GM23338 (cell line): ENCODE measurements at regions not wholly inside any gene's neighbourhood (a gene's known extent, or its start where the extent isn't known, plus 50 kb on each side); places are given as distances from the start of the nearest gene placed in this dataset.

Experiments
- ATAC-seq: fragments of 200-7000 bp; cut with Tn5 transposase; 3 replicates; pipeline ENCODE4 v1.9.1; 2020
- DNase-seq: peaks from one replicate; pipeline ENCODE4 v3.0.0-alpha.2; 2015; ENCODE audit warnings: low spot score
- H2AFZ ChIP-seq: fragments of 200-600 bp; sonication (generic); 2 replicates; pipeline ENCODE4 v1.8.0; 2016; ENCODE audit warnings: antibody characterized with exemption, mild to moderate bottlenecking, moderate library complexity
- H3F3A ChIP-seq: fragments of 200-600 bp; sonication (generic); replicated peaks from 2 replicates; pipeline ENCODE4 v1.8.0; 2017; ENCODE audit warnings: antibody characterized with exemption, mixed run types, low read depth
- H3K27ac ChIP-seq: fragments of 200-600 bp; sonication (generic); 2 replicates; pipeline ENCODE4 v1.6.1; 2016; ENCODE audit warnings: low read depth
- H3K27me3 ChIP-seq: fragments of 200-600 bp; sonication (generic); 2 replicates; pipeline ENCODE4 v1.8.0; 2016; ENCODE audit warnings: mild to moderate bottlenecking, mixed run types, moderate library complexity; ENCODE audit not compliant: insufficient read depth
- H3K36me3 ChIP-seq: fragments of 200-600 bp; sonication (generic); 2 replicates; pipeline ENCODE4 v1.8.0; 2016; ENCODE audit warnings: mild to moderate bottlenecking; ENCODE audit not compliant: insufficient read depth
- H3K4me1 ChIP-seq: fragments of 200-600 bp; sonication (generic); 2 replicates; pipeline ENCODE4 v1.8.0; 2016; ENCODE audit warnings: mild to moderate bottlenecking, moderate library complexity; ENCODE audit not compliant: insufficient read depth
- H3K4me2 ChIP-seq: fragments of 200-600 bp; sonication (generic); 2 replicates; pipeline ENCODE4 v1.7.1; 2017; ENCODE audit warnings: mixed run types
- H3K4me3 ChIP-seq: fragments of 200-600 bp; sonication (generic); 2 replicates; pipeline ENCODE4 v1.6.1; 2016; ENCODE audit warnings: mixed run types
- H3K79me2 ChIP-seq: fragments of 200-600 bp; sonication (generic); replicated peaks from 2 replicates; pipeline ENCODE4 v1.8.0; 2017; ENCODE audit warnings: mild to moderate bottlenecking; ENCODE audit not compliant: insufficient read depth
- H3K9me2 ChIP-seq: fragments of 200-600 bp; sonication (generic); 2 replicates; pipeline ENCODE4 v1.8.0; 2017; ENCODE audit not compliant: insufficient read depth
- H4K20me1 ChIP-seq: fragments of 200-600 bp; sonication (generic); replicated peaks from 2 replicates; pipeline ENCODE4 v1.8.0; 2017; ENCODE audit warnings: mild to moderate bottlenecking; ENCODE audit not compliant: insufficient read depth
- H3K27ac Mint-ChIP-seq: 2 replicates; pipeline ENCODE4 v1.8.0; 2020; ENCODE audit warnings: inconsistent platforms, mild to moderate bottlenecking, moderate library complexity, mixed read lengths
- H3K27me3 Mint-ChIP-seq: 3 replicates; pipeline ENCODE4 v1.8.0; 2022; ENCODE audit warnings: low read depth, mild to moderate bottlenecking, moderate library complexity, mixed read lengths, inconsistent platforms; ENCODE audit not compliant: insufficient read depth, poor library complexity
- H3K36me3 Mint-ChIP-seq: 3 replicates; pipeline ENCODE4 v1.8.0; 2021; ENCODE audit warnings: low read depth, mild to moderate bottlenecking, inconsistent platforms, moderate library complexity, mixed read lengths
- H3K4me1 Mint-ChIP-seq: 3 replicates; pipeline ENCODE4 v1.8.0; 2020; ENCODE audit warnings: mild to moderate bottlenecking, inconsistent platforms, mixed read lengths
- H3K4me3 Mint-ChIP-seq: 3 replicates; pipeline ENCODE4 v1.8.0; 2021; ENCODE audit warnings: moderate library complexity, mild to moderate bottlenecking, inconsistent platforms, mixed read lengths
- H3K9me3 Mint-ChIP-seq: 3 replicates; pipeline ENCODE4 v1.8.0; 2020; ENCODE audit warnings: moderate library complexity, mild to moderate bottlenecking, inconsistent platforms, mixed read lengths
- CREB1 ChIP-seq: fragments of 250-450 bp; sonication (Bioruptor Pico); IDR thresholded peaks from 2 replicates; pipeline ENCODE4 v1.5.0; 2020; ENCODE audit warnings: low read depth, mild to moderate bottlenecking, moderate library complexity
- CTCF ChIP-seq, 2 experiments: fragments of 200-600 bp in 1 of 2; sonication (generic) in 1 of 2; conservative IDR thresholded peaks; 2 replicates each; pipeline versions ENCODE4 v1.5.1 to v1.6.1; 2016 to 2017; ENCODE audit warnings: antibody characterized with exemption in 2 of 2, low read depth in 2 of 2, mild to moderate bottlenecking in 2 of 2, moderate library complexity in 1 of 2
- EZH2phosphoT487 ChIP-seq: fragments of 200-600 bp; sonication (generic); IDR thresholded peaks from one replicate; pipeline ENCODE4 v1.8.1; 2018; ENCODE audit warnings: antibody characterized with exemption; ENCODE audit not compliant: unreplicated experiment
- JUNB ChIP-seq: IDR thresholded peaks from one replicate; pipeline ENCODE4 v1.6.1; 2016; ENCODE audit warnings: antibody characterized with exemption; ENCODE audit not compliant: unreplicated experiment
- NANOG ChIP-seq: IDR thresholded peaks from 2 replicates; pipeline ENCODE4 v1.6.1; 2016; ENCODE audit warnings: antibody characterized with exemption, borderline replicate concordance
- POLR2AphosphoS5 ChIP-seq: IDR thresholded peaks from 2 replicates; pipeline ENCODE4 v1.6.1; 2016; ENCODE audit warnings: antibody characterized with exemption, low read depth
- ZNF331 ChIP-seq: fragments of 250-450 bp; sonication (Bioruptor Pico); IDR thresholded peaks from 2 replicates; pipeline ENCODE4 v1.5.0; 2020; ENCODE audit warnings: low read depth, mild to moderate bottlenecking, moderate library complexity
- TF ChIP-seq, protein P1 (sequence below): fragments of 250-450 bp; sonication (Bioruptor Pico); IDR thresholded peaks from 2 replicates; pipeline ENCODE4 v1.5.0; 2020; ENCODE audit warnings: mild to moderate bottlenecking, moderate library complexity
- TF ChIP-seq, protein P2 (sequence below): IDR thresholded peaks from 2 replicates; pipeline ENCODE4 v1.6.1; 2016; ENCODE audit warnings: antibody characterized with exemption

GRCh38 chr3:175983379-175983778, 1124.2 kb downstream of the NAALADL2 start:
- no peak overlapping the region for H3K27ac ChIP-seq

DNA sequence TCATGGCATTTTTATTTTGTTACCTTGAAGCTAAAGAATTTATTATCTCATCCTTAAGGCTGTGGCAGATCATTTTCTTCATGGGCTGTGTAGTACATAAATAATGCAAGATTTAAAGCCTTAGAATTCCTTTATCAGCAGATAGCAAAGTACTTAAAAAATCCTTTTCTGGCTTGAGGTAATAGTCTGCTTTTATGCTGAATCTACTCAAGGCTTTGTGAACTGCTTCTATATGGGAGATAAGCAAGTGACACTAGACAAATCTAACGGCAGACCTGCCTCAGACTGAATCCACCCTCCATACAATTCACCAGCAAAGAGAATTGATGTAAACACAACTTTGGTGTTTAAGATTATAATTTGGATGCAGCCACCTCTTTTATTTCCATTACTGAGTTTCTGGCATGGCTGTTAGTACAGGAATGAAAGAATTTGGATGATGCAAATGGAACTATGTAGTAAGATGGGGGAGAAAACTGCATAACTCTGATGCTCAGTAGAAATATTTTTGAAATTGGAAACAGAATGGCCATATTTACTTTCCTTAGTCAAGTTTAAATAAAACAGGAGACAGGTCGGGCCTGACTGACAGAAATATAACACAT, 1121.5 kb downstream of the NAALADL2 start:
- no peak overlapping the region for H3K27ac Mint-ChIP-seq
- H2AFZ ChIP-seq, result no peak overlapping the region
- H3K9me2 ChIP-seq, result no peaks in the 10 kb centered on the region
- no peak for ATAC-seq
- H3K4me3 Mint-ChIP-seq, result no peak overlapping the region
- no peaks in the 10 kb centered on the region for H3F3A ChIP-seq
- no peaks in the 10 kb centered on the region for H4K20me1 ChIP-seq
- no peak overlapping the region for H3K4me3 ChIP-seq
- H3K9me3 Mint-ChIP-seq, result peaks cover 16% of the 10 kb centered on the region; the same call in 2 of the 3 replicates
- H3K79me2 ChIP-seq, result no peaks in the 10 kb centered on the region
- no peaks in the 10 kb centered on the region for H3K27me3 Mint-ChIP-seq
- no peak overlapping the region for H3K27ac ChIP-seq
- H3K36me3 ChIP-seq, result no peaks in the 10 kb centered on the region
- H3K4me1 ChIP-seq, result no peaks in the 10 kb centered on the region
- no peak overlapping the region for H3K4me2 ChIP-seq
- no peaks in the 10 kb centered on the region for H3K27me3 ChIP-seq
- H3K4me1 Mint-ChIP-seq, result peaks cover 6% of the 10 kb centered on the region; the same call in 2 of the 3 replicates
- DNase-seq, result no peak
- H3K36me3 Mint-ChIP-seq, result peaks cover 11% of the 10 kb centered on the region
- TF ChIP-seq CREB1 (CRISPR knock-in tag) (no peak), POLR2AphosphoS5 (no peak), ZNF331 (no peak), EZH2phosphoT487 (no peak)
- TF ChIP-seq, protein P1, sequence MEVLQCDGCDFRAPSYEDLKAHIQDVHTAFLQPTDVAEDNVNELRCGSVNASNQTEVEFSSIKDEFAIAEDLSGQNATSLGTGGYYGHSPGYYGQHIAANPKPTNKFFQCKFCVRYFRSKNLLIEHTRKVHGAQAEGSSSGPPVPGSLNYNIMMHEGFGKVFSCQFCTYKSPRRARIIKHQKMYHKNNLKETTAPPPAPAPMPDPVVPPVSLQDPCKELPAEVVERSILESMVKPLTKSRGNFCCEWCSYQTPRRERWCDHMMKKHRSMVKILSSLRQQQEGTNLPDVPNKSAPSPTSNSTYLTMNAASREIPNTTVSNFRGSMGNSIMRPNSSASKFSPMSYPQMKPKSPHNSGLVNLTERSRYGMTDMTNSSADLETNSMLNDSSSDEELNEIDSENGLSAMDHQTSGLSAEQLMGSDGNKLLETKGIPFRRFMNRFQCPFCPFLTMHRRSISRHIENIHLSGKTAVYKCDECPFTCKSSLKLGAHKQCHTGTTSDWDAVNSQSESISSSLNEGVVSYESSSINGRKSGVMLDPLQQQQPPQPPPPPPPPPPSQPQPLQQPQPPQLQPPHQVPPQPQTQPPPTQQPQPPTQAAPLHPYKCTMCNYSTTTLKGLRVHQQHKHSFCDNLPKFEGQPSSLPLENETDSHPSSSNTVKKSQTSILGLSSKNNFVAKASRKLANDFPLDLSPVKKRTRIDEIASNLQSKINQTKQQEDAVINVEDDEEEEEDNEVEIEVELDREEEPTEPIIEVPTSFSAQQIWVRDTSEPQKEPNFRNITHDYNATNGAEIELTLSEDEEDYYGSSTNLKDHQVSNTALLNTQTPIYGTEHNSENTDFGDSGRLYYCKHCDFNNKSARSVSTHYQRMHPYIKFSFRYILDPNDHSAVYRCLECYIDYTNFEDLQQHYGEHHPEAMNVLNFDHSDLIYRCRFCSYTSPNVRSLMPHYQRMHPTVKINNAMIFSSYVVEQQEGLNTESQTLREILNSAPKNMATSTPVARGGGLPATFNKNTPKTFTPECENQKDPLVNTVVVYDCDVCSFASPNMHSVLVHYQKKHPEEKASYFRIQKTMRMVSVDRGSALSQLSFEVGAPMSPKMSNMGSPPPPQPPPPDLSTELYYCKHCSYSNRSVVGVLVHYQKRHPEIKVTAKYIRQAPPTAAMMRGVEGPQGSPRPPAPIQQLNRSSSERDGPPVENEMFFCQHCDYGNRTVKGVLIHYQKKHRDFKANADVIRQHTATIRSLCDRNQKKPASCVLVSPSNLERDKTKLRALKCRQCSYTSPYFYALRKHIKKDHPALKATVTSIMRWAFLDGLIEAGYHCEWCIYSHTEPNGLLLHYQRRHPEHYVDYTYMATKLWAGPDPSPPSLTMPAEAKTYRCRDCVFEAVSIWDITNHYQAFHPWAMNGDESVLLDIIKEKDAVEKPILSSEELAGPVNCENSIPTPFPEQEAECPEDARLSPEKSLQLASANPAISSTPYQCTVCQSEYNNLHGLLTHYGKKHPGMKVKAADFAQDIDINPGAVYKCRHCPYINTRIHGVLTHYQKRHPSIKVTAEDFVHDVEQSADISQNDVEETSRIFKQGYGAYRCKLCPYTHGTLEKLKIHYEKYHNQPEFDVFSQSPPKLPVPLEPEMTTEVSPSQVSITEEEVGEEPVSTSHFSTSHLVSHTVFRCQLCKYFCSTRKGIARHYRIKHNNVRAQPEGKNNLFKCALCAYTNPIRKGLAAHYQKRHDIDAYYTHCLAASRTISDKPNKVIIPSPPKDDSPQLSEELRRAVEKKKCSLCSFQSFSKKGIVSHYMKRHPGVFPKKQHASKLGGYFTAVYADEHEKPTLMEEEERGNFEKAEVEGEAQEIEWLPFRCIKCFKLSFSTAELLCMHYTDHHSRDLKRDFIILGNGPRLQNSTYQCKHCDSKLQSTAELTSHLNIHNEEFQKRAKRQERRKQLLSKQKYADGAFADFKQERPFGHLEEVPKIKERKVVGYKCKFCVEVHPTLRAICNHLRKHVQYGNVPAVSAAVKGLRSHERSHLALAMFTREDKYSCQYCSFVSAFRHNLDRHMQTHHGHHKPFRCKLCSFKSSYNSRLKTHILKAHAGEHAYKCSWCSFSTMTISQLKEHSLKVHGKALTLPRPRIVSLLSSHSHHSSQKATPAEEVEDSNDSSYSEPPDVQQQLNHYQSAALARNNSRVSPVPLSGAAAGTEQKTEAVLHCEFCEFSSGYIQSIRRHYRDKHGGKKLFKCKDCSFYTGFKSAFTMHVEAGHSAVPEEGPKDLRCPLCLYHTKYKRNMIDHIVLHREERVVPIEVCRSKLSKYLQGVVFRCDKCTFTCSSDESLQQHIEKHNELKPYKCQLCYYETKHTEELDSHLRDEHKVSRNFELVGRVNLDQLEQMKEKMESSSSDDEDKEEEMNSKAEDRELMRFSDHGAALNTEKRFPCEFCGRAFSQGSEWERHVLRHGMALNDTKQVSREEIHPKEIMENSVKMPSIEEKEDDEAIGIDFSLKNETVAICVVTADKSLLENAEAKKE, result no peak

More at GRCh38 chr3:175983379-175983778, 1124.2 kb downstream of the NAALADL2 start:
- no peaks in the 10 kb centered on the region for H4K20me1 ChIP-seq
- H3K4me1 ChIP-seq, result peaks cover 8% of the 10 kb centered on the region
- no peak overlapping the region for H2AFZ ChIP-seq
- H3K9me2 ChIP-seq, result no peaks in the 10 kb centered on the region
- H3K4me2 ChIP-seq, result no peak overlapping the region
- ATAC-seq (no peak), DNase-seq (no peak)
- Mint-ChIP-seq H3K27me3 (peaks cover under 1% of the 10 kb centered on the region), H3K4me1 (peaks cover 24% of the 10 kb centered on the region), H3K9me3 (peaks cover 12% of the 10 kb centered on the region; the same call in 2 of the 3 replicates), H3K27ac (no peak overlapping the region), H3K4me3 (no peak overlapping the region), H3K36me3 (peaks cover 13% of the 10 kb centered on the region; the same call in 2 of the 3 replicates)
- TF ChIP-seq ZNF331 (no peak), CTCF (conservative IDR thresholded peaks at IDR 0.05; ENCODE audit: low read depth in 2 of 2) (no peak), NANOG (no peak), JUNB (no peak)
- TF ChIP-seq, protein P2, sequence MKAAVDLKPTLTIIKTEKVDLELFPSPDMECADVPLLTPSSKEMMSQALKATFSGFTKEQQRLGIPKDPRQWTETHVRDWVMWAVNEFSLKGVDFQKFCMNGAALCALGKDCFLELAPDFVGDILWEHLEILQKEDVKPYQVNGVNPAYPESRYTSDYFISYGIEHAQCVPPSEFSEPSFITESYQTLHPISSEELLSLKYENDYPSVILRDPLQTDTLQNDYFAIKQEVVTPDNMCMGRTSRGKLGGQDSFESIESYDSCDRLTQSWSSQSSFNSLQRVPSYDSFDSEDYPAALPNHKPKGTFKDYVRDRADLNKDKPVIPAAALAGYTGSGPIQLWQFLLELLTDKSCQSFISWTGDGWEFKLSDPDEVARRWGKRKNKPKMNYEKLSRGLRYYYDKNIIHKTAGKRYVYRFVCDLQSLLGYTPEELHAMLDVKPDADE, result no peak
- H3K27me3 ChIP-seq, result no peaks in the 10 kb centered on the region
- H3K4me3 ChIP-seq, result no peak overlapping the region
- no peaks in the 10 kb centered on the region for H3K79me2 ChIP-seq
- H3F3A ChIP-seq, result no peaks in the 10 kb centered on the region
- no peaks in the 10 kb centered on the region for H3K36me3 ChIP-seq
